GM21723 (cell line): ENCODE measurements at regions not wholly inside any gene's neighbourhood (a gene's known extent, or its start where the extent isn't known, plus 50 kb on each side); places are given as distances from the start of the nearest gene placed in this dataset.
"Not testable (repeated sequence)": the region's sequence is repeated elsewhere in the genome, so short reads cannot be mapped to it uniquely, and the experiment has no call there.

Experiments used
- ATAC-seq: cut with Tn5 transposase; IDR thresholded peaks from one replicate; pipeline ENCODE4 v1.9.1; 2021; ENCODE audit warnings: mild to moderate bottlenecking, moderate library complexity; ENCODE audit not compliant: unreplicated experiment

DNA sequence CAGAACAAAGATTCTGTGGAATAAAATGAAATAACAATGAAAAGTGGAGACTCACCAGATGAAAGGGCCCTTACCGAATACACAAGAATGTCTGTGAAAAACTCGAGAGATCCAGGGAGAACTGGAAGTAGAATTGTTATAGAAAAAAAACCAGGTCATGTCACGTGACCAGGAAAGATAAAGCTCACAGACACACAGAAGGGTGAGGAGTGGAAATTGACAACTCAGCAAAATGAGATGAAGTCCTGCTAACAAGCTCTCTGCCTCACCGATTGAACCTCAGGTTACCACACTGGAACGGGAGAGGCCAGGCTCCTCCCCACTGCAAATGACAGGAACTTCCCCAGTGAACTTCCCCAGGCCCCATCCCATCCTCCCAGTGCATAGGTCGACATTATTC, 1618.0 kb upstream of the PCDH10 start:
- no peak for ATAC-seq

- no peak for ATAC-seq
Measured at GRCh38 chr4:131534944-131535645, 1614.0 kb upstream of the PCDH10 start.

DNA sequence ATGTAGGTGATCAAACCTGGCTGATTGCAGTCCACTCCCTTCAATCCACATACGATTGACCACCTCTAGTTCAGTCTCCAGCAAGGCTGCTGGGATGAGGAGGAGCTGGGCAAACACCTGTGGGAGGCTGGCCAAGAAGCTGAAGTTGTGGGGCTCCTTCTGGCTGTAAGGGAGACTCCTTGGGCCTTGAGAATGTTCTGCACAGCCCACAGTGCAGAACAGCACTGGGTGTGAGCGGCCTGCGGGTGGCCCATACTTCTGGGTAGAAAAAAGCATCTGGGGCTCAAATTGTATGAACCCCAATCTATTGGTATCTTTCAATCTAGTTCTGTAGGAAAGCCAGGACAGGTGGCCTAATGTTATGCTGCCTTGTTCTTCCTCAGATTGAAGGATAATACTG, 1608.8 kb upstream of the PCDH10 start:
- ATAC-seq, result no peak

DNA sequence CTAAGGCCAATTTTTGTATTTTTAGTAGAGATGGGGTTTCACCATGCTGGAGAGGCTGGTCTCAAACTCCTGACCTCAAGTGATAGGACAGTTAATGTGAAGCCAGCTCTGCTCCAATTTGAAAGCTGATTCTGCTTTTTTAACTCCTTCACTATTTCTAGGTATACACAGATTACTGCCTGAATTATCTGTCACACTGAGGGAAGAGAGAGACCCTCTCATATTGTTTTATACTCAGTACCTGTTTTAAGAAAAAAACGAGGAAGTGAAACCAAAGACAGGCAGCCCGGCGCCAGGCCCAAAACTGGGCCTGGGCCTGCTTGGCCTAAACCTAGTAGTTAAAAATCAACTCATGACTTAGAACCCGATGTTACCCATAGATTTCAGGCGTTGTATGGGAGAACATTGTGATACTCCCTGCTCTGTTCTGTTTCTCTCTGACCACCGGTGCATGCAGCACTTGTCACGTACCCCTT, 1601.5 kb upstream of the PCDH10 start:
- ATAC-seq, result peak; percentile 75

DNA sequence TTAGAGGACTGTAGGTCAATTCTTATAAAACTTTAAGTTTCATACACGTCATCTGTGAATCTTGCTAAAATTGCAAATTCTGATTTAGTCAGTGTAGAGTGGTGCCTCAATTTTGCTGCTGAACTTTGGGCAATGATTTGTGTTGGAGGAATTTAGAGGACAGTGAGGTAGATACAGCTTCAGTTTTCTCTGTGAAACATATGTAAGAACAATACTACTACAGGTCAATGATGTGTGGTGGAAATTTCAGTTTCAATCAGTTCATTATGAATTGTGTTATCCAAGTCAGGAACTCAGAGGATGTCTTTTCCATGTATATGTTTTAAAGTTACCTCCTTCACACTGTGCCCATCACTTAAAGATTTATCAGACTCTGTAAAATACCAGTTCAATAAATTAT, 1597.8 kb upstream of the PCDH10 start:
- ATAC-seq, result no peak

GRCh38 chr4:131566026-131566425, 1583.1 kb upstream of the PCDH10 start:
- no peak for ATAC-seq

DNA sequence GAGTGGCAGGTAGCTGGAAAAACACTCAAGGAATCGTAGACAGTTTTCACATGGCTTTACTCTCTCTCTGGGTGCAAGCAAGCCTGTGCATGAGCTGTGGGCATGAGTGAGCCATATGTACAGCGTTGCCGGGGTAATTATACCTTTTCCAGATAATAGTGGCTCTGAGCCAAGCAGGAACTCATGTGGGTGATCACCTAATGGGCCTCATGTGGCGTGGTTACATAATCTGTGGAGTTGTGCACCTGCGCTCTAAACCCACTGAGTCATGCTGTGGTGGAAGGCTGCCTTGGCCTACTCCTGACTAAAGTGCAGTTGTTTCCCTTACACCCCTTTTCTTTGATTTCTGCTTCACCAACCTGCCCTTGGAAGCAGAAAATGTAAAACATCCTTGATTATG, 1564.5 kb upstream of the PCDH10 start:
- no peak for ATAC-seq

DNA sequence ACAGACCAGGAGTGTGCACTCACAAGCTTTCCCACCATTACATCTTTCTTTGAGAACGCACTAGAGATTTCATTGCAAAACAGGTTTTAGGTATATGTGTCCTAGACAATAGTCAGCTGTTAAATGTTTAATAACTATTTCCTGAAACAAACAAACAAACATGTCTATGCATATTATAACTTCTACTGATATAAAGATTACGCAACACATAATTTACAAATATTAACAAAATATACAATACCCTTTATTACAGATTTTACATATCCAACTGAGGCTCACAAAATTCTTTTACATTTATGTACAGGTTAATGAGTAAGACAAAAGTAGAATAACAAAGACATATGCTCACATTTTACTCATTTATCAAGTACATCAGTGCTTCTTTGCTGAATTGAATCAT, 1554.0 kb upstream of the PCDH10 start:
- ATAC-seq, result no peak

DNA sequence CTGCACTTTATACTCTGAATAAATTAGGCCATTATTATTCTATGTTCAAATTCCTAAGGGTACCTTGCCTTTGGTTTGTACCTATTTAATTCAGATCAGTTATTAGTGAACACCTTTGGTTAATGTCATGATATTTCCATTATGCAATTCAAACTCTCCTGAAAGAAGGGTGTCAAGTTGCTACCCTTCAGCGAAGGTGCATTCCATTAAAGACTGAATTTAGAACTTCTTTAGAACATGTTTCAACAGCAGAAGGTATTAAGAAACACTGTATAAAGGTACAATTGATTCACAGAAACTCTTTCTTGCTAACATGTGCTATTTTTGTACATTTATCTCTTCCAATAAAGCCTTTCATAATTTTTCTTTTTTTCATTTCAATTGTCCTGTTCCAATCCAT, 1545.4 kb upstream of the PCDH10 start:
- no peak for ATAC-seq

DNA sequence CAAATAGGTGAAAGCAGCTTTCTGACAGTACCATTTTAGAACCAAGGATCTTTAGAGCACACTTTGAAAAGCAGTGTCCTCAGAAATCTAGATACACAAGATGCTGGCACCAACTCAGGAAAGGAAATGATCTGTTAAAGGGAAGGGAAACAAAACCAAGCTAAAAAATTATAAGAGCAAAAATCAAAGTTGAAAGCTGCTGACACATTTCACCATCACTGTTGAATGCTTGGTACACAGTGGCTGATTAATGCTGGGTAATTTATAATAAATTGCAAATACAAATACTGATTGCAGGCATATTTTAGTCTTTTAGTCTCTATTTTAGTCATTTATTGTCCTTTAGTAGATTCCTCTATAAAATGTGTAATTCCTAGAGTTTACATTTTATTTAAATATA, 1540.1 kb upstream of the PCDH10 start:
- ATAC-seq, result no peak

DNA sequence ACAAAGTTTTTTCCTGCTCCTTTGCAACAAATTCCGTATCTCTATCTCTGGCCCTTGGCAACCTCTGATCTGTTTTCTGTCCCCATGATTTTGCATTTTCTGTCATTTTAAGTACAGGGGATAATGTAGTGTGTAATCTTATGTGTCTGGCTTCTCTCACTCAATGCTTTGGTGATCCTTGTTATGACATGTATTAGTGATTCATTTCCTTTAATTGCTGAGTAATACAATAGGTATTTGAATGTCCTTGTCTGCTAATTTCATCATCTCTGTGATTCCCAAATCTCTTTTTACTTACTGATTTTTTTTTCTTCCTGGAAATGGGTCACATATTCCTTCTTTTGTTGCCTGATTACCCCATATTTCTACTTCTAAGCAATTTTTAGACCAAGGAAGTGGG, 1538.6 kb upstream of the PCDH10 start:
- ATAC-seq, result not testable (repeated sequence)

- ATAC-seq, result peak; percentile 73
Measured at GRCh38 chr4:131613086-131613823, 1535.8 kb upstream of the PCDH10 start.

DNA sequence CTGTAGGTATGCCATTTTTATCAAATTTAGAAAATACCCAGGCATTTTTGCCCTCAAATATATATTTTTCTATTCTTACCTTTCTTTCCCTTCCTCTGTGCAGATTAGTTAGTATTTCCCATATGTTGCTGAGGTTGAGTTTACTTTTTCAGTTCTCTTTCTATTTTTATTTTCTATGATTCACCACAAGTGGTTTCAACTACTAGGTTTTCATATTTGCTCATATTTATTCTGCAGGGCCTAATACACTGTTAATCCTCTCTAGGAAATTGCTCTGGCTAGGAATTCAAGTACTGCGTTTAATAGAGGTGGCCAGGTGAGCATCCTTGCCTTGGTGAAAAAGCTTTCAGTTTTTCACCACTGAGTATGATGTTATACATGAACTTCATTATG, 1535.3 kb upstream of the PCDH10 start:
- peak; percentile 98 for ATAC-seq

GRCh38 chr4:131632877-131633276, 1516.2 kb upstream of the PCDH10 start:
- ATAC-seq, result no peak

DNA sequence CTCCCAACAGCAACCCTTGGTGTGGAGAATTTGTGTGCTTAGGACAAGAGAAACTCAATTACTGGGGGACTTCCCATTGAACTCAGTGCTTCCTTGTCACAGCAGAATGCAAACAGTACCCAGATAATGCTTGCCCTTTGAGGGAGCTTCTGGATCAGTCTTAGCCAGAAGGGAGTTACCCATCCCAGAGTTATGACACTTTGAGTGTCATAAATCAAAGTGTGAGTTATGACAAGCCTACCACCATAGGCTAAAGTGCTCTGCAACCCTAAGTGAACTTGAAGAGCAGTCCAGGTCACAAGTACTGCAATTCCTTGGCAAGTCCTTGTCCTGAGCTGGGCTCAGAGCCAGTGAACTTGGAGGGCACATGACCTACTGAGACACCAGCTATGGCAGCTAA, 1513.9 kb upstream of the PCDH10 start:
- no peak for ATAC-seq

DNA sequence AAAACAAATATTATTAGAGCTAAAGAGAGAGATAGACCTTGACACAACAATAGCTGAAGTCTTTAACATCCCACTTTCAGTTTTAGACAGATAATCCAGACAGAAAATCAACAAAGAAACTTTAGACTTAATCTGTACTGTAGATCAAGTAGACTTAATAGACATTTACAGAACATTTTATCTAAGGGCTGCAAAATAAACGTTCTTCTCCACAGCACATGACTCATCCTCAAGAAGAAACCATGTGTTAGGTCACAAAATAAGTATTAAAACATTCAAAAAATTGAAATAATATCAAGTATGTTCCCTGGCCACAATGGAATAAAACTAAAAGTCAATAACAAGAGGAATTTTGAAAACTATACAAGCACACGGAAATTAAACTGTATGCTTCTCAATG, 1510.3 kb upstream of the PCDH10 start:
- no peak for ATAC-seq

- no peak for ATAC-seq
Measured at GRCh38 chr4:131644619-131645018, 1504.5 kb upstream of the PCDH10 start.

DNA sequence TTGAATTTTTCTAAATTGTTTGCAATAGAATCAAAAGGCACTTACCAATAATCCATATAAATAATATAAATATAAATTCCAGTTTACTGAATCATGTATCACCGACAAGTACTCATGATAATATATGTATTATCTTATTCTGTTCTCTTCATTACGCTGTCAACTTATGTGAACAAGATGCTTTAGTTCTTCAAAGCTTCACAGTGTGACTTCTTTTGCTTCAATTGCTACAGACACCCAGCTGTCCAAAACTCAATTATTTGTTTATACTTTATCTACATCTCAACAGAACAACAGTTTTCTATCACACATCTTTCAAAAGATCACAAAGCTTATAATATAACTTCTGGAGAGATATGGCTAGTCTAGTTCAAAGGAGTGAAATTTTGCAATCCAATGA, 1499.9 kb upstream of the PCDH10 start:
- no peak for ATAC-seq

- no peak for ATAC-seq
Measured at GRCh38 chr4:131650951-131651350, 1498.1 kb upstream of the PCDH10 start.

GRCh38 chr4:131683314-131683713, 1465.8 kb upstream of the PCDH10 start:
- ATAC-seq, result not testable (repeated sequence)

DNA sequence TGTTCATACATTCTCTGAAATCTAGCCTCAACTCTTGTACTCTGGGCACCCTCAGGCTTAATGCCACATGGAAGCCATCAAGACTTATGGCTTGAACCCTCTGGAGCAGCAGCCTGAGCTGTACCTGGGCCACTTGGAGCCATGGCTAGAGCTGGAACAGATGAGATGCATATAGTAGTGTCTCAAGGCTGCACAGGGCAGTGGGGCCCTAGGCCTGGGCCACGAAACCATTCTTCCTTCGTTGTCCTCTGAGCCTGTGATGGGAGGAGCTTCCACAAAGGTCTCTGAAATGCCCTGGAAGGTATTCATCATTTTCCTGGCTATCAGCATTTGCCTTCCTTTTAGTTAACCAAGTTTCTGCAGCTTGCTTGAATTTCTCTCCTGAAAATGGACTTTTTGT, 1427.2 kb upstream of the PCDH10 start:
- ATAC-seq, result no peak

- not testable (repeated sequence) for ATAC-seq
Measured at GRCh38 chr4:131723069-131723468, 1426.0 kb upstream of the PCDH10 start.
